ENCODE measurements at regions not wholly inside any gene's neighbourhood (a gene's known extent, or its start where the extent isn't known, plus 50 kb on each side); places are given as distances from the start of the nearest gene placed in this dataset.

DNA sequence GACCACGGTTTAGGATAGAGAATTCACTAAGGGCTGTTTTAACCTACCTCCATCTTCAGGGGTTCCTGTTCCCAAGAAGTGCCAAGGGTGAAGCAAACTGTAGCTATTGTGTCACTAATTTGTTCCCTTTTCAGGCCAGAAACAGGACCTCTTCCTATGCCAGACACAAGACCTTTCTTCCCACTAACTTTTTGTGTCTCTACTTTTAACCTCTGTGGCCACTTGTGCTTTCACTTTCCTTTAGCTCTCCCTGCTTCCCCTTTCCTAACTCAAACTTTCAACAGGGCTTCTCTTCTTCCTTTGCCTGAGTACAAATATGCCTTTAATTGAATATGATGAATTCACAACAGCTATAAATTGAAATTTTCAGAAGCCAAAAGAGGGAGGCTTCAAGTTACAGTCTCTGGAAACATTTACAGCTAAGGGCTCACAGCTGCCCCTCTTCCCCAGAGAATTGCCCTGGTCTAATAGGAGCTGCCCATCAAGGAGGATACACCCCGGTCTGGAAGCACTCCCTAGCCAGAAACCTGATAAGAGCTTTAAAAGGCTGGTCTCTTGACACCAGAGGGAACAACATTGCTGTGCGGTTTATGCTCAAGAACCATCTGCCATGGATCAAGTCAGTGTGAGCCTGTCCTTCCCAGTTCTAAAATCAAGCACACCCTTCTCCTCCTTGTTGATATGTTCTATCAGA is 61.7 kb upstream of the PLS3 start:
- no peaks in the 10 kb centered on the region for H3K27me3 ChIP-seq (ENCODE audit: control insufficient read depth, insufficient read depth, low read length)
- no peak for DNase-seq (ENCODE audit: low read depth)
- POLR2A ChIA-PET = no interaction called here
- CTCF ChIA-PET = no interaction called here
- no peaks in the 10 kb centered on the region for H3K36me3 ChIP-seq (ENCODE audit: control insufficient read depth, insufficient read depth, low read length)
- H3K4me3 ChIP-seq (ENCODE audit: low read depth, low read length) = no peak overlapping the region
- TF ChIP-seq, protein P1, sequence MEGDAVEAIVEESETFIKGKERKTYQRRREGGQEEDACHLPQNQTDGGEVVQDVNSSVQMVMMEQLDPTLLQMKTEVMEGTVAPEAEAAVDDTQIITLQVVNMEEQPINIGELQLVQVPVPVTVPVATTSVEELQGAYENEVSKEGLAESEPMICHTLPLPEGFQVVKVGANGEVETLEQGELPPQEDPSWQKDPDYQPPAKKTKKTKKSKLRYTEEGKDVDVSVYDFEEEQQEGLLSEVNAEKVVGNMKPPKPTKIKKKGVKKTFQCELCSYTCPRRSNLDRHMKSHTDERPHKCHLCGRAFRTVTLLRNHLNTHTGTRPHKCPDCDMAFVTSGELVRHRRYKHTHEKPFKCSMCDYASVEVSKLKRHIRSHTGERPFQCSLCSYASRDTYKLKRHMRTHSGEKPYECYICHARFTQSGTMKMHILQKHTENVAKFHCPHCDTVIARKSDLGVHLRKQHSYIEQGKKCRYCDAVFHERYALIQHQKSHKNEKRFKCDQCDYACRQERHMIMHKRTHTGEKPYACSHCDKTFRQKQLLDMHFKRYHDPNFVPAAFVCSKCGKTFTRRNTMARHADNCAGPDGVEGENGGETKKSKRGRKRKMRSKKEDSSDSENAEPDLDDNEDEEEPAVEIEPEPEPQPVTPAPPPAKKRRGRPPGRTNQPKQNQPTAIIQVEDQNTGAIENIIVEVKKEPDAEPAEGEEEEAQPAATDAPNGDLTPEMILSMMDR (IDR thresholded peaks at IDR 0.05; ENCODE audit: insufficient read depth, low read depth, low read length) = no peak

- TF ChIP-seq, protein P1 (IDR thresholded peaks at IDR 0.05; ENCODE audit: insufficient read depth, low read depth, low read length) = no peak
Observed at GRCh38 chrX:115503099-115503498, 57.9 kb upstream of the PLS3 start.

DNA sequence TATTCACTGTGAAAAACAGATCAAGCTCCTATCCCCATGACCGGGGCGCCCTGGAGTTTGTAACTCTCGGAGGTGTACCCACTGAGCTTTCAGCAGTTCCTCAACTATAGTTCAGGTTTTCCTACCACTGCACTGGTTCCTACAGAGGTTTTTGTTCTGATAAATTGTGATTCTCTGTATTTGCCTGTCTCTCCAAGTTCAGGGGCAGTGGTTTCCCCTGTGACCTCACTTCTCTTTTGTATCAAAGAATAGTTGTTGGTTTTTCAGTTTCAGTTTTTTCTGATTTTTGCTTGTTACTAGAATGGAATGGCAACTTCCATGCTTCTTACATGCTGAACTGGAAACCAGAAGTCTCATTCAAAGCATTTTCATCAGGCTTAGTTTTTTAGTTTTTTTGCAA is 56.8 kb upstream of the PLS3 start:
- POLR2A ChIA-PET = no interaction called here
- TF ChIP-seq, protein P1 (IDR thresholded peaks at IDR 0.05; ENCODE audit: insufficient read depth, low read depth, low read length) = no peak
- Histone ChIP-seq H3K4me3 (ENCODE audit: low read depth, low read length) (no peak overlapping the region), H3K27me3 (ENCODE audit: control insufficient read depth, insufficient read depth, low read length) (no peaks in the 10 kb centered on the region), H3K36me3 (ENCODE audit: control insufficient read depth, insufficient read depth, low read length) (no peaks in the 10 kb centered on the region)
- no peak for DNase-seq (ENCODE audit: low read depth)
- CTCF ChIA-PET = no interaction called here

More at GRCh38 chrX:115503099-115503498, 57.9 kb upstream of the PLS3 start:
- POLR2A ChIA-PET = no interaction called here
- H3K27me3 ChIP-seq (ENCODE audit: control insufficient read depth, insufficient read depth, low read length) = no peaks in the 10 kb centered on the region
- H3K36me3 ChIP-seq (ENCODE audit: control insufficient read depth, insufficient read depth, low read length) = no peaks in the 10 kb centered on the region
- CTCF ChIA-PET = no interaction called here
- DNase-seq (ENCODE audit: low read depth) = no peak
- H3K4me3 ChIP-seq (ENCODE audit: low read depth, low read length) = no peak overlapping the region
